HG02981 (cell line): ENCODE measurements at regions not wholly inside any gene's neighbourhood (a gene's known extent, or its start where the extent isn't known, plus 50 kb on each side); places are given as distances from the start of the nearest gene placed in this dataset.
"Not testable (repeated sequence)": the region's sequence is repeated elsewhere in the genome, so short reads cannot be mapped to it uniquely, and the experiment has no call there.

ENCODE experiments used
- ATAC-seq: cut with Tn5 transposase; IDR thresholded peaks from one replicate; pipeline ENCODE4 v1.9.1; 2021; ENCODE audit warnings: mild to moderate bottlenecking, moderate library complexity; ENCODE audit not compliant: unreplicated experiment

DNA sequence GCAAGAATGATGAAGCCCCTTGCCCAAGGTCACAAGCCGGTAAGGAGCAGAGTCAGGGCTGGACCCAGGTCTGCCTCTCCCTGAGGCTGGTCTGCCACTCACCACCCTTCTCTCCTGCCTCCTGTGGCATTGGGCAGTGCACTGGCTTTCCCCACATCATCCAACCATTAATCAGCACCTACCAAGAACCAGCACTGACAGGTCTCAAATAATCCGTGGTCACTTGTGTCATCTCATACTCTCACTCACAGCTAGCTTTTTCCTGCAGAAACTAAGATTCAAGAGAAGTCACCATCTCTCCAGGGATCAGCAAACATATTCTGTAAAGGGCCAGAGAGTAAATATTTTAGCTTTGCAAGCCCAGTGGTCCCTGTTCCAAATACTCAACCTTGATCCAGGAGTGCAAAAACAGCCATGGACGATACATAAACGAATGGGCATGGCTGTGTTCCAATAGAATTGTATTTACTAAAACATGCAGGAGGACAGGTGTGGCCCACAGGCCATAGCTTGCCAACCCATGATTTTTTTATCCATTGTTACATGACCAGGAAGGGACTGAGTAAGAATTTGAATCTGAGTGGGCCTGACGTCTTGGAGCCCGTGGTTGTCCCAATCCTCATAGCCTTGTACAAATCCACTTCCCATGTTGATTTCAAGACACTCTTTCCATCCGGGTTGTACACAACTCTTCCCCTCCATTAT is 374.2 kb downstream of the BCL11B start:
- no peak for ATAC-seq

DNA sequence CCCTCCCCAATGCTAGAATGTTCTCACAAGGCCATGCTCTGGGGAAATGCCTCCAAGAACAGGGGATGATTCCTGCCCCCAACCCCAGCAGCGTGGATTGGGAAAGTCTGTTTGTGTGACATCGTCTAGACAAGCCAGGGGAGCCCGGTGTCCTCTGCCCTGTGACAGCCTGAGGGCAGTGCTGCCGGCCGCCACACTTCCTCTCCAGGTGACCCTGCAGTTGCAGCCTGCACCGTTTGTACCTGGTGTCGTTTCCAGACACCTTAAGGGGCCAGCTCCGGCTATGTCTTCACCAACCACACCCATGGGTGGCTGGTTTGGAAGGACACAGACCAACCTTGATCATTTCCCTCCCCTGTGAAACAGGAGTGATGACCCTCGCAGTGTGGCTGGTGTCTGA is 372.6 kb downstream of the BCL11B start:
- ATAC-seq, result no peak

- no peak for ATAC-seq
These were observed 371.8 kb downstream of the BCL11B start for GRCh38 chr14:98900236-98900635.

GRCh38 chr14:98900798-98901197 is 371.2 kb downstream of the BCL11B start:
- no peak for ATAC-seq

- no peak for ATAC-seq
These were observed 370.3 kb downstream of the BCL11B start for GRCh38 chr14:98901511-98902205.

DNA sequence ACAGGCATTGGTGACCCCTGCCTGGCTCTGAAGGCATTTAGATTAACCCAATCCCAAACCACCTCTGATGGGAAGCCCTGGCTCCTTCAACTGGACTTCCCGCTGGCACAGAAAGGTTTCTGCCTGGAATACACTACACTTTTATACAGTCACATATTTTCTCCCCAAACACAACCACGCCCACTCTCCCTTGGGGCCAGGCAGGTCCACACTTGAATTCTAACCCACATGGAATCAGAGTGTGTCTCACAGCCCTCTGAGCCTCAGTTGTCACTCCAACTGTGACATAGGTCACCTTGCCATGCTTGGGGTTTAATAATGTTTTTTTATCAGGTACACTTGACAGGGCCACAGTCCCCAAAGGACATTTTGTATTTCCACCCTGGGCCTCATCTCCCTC is 368.6 kb downstream of the BCL11B start:
- ATAC-seq, result no peak

- ATAC-seq, result no peak
These were observed 367.3 kb downstream of the BCL11B start for GRCh38 chr14:98904677-98905076.

DNA sequence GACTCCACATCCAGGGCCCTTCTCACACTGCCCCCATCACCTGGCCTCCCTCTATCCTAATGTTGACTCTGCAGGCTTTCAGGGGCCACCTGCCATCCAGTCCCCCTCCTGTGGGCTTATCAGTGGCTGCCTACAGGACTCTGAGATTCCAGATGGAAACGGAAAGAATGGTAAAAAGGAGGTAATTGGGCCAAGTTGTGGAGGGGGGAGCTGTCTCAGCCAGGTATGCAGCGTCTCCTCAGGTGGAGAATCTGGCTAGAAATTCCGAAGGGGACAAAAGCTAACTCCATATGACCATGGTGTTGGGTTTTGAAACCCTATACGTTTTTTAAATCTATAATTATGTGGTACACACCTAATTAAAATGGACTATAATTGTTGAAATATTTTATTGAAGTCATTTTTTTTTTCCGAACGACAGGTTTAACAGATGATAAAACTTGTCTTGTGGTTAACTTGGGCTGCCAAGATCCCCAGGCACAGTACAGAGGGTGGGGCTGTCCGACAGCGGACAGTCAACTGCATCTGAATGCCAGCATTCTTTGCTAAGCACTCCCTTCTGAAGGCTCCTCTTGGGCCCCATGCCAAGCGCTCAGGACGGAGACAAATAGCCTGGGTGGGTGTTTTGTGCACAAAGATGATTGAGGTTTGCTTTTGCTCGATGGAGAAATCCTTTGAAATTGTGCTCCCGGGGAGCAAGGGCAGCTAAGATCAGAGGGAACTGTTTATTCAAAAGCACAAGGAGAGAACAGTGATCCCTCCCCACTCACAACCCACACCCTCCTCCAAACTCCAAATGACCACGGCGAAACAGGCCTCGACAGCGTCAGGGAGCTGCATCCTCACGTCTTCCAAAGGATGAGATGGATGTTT is 365.6 kb downstream of the BCL11B start:
- ATAC-seq, result no peak

DNA sequence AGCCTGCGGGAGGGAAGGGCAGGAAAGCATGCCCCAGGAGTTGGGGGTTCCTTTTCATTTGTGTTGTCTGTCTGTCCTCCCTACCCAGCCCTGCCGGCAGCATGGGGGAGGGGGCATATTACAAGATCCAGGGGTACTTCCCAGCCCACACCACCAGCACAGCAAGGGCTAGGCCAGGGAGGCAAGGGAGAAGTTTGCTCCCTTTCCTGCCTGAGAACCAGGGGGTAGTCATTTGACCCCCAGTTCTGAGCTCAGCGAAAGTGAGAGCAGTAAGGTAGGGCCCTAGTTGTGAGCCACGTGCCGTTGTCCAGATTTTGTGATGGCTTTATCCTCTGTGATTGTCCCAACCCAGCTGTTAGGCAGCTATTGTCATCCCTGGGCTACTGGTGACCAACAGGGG is 364.7 kb downstream of the BCL11B start:
- ATAC-seq, result no peak

DNA sequence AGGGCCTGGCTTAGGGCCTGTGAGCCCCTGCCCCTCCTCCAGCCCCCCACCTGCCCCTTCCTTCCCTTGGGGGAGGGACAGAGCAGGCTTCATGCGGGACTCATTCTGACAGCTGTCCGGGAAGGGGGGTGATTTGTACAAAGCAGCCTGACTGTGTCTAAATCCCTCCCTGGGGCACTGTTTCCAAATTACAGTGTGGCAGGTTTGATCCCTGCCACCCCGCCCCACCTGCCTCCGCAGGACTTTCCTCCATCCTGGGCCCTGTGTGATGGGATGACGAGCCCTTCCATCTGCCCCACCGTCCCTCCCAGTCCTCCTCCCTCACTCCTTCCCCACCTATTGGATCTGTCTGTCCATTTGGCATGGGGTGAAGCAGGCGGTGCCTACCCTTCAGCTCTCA is 363.9 kb downstream of the BCL11B start:
- no peak for ATAC-seq

DNA sequence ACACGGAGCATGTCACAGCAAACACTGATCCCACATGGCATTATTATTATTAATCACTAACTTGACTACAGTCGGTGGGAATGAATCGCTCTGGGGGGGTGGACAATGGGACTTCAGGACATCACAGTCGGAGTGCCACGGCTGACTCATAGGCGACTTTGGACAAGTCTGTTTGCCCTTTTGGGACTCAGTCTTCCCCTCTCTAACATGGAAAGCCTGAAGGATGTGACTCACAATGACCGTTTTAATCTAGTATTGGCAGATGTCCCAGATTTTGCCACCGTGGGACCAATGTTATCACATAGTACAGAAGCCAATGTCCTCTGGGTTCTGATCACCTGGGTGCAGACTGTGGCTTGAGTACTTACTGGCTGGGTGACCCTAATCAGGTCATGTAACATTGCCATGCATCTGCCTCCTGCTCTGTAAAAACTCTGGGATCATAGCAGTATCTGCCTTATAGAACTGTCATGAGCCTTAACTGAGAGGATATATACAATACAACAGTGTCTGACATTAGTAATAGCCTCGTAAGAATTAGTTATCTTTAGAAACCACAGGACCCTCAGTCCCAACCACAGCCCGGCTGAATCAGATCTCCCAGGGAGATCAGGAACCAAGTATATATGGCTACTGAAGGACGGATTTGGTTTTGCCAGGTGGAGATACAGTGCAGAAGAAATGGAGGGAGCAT is 362.6 kb downstream of the BCL11B start:
- ATAC-seq, result no peak

GRCh38 chr14:98910061-98910460 is 361.9 kb downstream of the BCL11B start:
- ATAC-seq, result no peak

GRCh38 chr14:98912655-98913054 is 359.3 kb downstream of the BCL11B start:
- ATAC-seq, result no peak

DNA sequence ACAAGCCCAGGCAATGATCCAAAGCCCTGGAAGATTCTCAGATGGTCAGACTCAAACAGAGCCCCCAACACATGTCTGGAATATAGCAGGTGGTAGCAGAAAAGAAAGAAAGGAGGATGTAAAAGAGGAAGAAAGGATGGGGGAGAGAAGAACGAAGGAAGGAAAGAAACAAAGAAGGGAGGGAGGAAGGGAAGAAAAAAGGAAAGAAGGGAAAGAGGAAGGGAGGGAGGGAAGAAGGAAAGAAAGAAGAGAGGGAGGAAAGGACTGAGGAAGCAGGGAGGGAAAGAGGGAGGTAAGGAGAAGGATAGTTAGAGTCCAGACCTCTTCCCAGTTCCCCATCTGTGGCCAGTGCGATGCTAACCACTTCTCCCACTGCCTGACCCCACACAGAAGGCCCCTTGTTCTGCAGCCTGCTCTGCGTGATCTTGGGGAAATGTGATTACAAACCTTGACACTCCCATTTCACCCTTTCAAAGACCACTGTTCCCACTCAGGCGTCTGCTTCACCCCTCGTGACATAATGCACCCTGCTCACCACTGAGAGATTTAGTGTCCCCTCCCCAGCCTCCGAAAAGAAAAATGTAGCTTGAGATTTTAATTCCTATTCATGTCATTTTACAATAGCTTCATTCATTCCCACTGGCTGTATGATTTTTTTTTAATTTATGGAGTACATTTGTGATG is 357.9 kb downstream of the BCL11B start:
- ATAC-seq, result no peak

- ATAC-seq, result no peak
These were observed 357.1 kb downstream of the BCL11B start for GRCh38 chr14:98914942-98915341.

DNA sequence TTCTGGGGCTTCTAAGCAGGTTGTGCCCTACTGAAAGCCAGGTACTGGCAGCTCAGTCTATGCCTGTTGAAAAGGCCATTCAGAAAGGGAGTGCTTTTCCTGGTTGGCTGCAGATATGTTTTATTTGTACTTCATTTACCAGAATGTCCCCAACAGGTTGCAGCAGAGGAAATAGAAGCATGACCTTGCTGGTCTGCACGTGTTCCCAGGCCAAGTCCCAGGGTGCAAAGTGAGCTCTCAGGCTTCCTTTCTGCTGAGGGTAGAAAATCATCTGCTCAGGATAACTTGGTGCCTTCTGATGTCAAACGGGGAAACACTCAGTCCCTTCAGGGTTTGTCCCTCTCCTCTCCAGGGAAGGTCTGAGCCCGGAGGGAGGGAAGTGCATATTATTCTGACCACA is 356.4 kb downstream of the BCL11B start:
- no peak for ATAC-seq

DNA sequence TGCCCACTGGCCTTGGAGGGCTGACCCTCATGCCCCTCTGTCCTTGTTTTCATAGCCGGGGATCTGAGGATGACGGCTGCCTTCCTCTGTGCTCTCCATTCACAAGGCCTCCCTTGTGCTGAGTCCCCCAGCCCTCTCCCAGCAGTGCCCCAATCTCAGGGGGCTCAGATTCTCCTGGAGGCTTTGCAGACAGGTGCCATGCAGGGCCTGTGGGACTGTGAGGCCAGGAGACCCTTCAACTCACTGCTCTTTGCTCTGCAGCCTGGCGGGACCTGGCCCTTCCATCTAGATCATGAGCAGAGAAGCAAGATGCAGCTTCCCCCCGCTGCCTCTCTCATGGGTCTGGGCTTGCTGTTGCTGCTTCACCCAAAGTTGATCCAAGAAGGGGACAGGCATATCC is 356.0 kb downstream of the BCL11B start:
- no peak for ATAC-seq

- ATAC-seq, result no peak
These were observed 355.5 kb downstream of the BCL11B start for GRCh38 chr14:98916476-98916875.

GRCh38 chr14:98919434-98919833 is 352.6 kb downstream of the BCL11B start:
- ATAC-seq, result no peak

GRCh38 chr14:98921306-98921705 is 350.7 kb downstream of the BCL11B start:
- not testable (repeated sequence) for ATAC-seq

- no peak for ATAC-seq
These were observed 348.4 kb downstream of the BCL11B start for GRCh38 chr14:98923596-98923995.
